GM19238 (cell line): ENCODE measurements at regions not wholly inside any gene's neighbourhood (a gene's known extent, or its start where the extent isn't known, plus 50 kb on each side); places are given as distances from the start of the nearest gene placed in this dataset.

Experiments
- DNase-seq: peaks from one replicate; pipeline ENCODE4 v3.0.0; 2011; ENCODE audit warnings: low spot score; ENCODE audit not compliant: insufficient read length

GRCh38 chr3:13249664-13250390, 170.3 kb downstream of the NUP210 start:
- DNase-seq: no peak

- DNase-seq: no peak
These were observed 171.5 kb downstream of the NUP210 start for GRCh38 chr3:13248640-13249039.

GRCh38 chr3:13245615-13245978, 172.4 kb upstream of the IQSEC1 start:
- no peak for DNase-seq

GRCh38 chr3:13243586-13243985, 170.4 kb upstream of the IQSEC1 start:
- DNase-seq: no peak

- no peak for DNase-seq
These were observed 169.1 kb upstream of the IQSEC1 start for GRCh38 chr3:13242364-13242737.

- no peak for DNase-seq
These were observed 168.6 kb upstream of the IQSEC1 start for GRCh38 chr3:13241621-13242363.

GRCh38 chr3:13240928-13241618, 167.8 kb upstream of the IQSEC1 start:
- no peak for DNase-seq

- no peak for DNase-seq
These were observed 166.2 kb upstream of the IQSEC1 start for GRCh38 chr3:13239467-13239760.

- no peak for DNase-seq
These were observed 165.6 kb upstream of the IQSEC1 start for GRCh38 chr3:13238687-13239466.

GRCh38 chr3:13237776-13238490, 164.7 kb upstream of the IQSEC1 start:
- DNase-seq: no peak

GRCh38 chr3:13236557-13237173, 163.4 kb upstream of the IQSEC1 start:
- DNase-seq: no peak

- no peak for DNase-seq
These were observed 162.7 kb upstream of the IQSEC1 start for GRCh38 chr3:13235897-13236296.

GRCh38 chr3:13235079-13235478, 161.8 kb upstream of the IQSEC1 start:
- peak; percentile 48 for DNase-seq

- DNase-seq: no peak
These were observed 161.4 kb upstream of the IQSEC1 start for GRCh38 chr3:13234666-13235065.

GRCh38 chr3:13233487-13234485, 160.6 kb upstream of the IQSEC1 start:
- no peak for DNase-seq

- DNase-seq: no peak
These were observed 158.8 kb upstream of the IQSEC1 start for GRCh38 chr3:13231781-13232666.

GRCh38 chr3:13229273-13229949, 156.2 kb upstream of the IQSEC1 start:
- peak; percentile 42 for DNase-seq

GRCh38 chr3:13228584-13228983, 155.4 kb upstream of the IQSEC1 start:
- DNase-seq: no peak
